GM23338 (cell line): ENCODE measurements at regions not wholly inside any gene's neighbourhood (a gene's known extent, or its start where the extent isn't known, plus 50 kb on each side); places are given as distances from the start of the nearest gene placed in this dataset.

ENCODE experiments used
- ATAC-seq: fragments of 200-7000 bp; cut with Tn5 transposase; 3 replicates; pipeline ENCODE4 v1.9.1; 2020
- DNase-seq: peaks from one replicate; pipeline ENCODE4 v3.0.0-alpha.2; 2015; ENCODE audit warnings: low spot score
- H2AFZ ChIP-seq: fragments of 200-600 bp; sonication (generic); 2 replicates; pipeline ENCODE4 v1.8.0; 2016; ENCODE audit warnings: antibody characterized with exemption, mild to moderate bottlenecking, moderate library complexity
- H3F3A ChIP-seq: fragments of 200-600 bp; sonication (generic); replicated peaks from 2 replicates; pipeline ENCODE4 v1.8.0; 2017; ENCODE audit warnings: antibody characterized with exemption, mixed run types, low read depth
- H3K27ac ChIP-seq: fragments of 200-600 bp; sonication (generic); 2 replicates; pipeline ENCODE4 v1.6.1; 2016; ENCODE audit warnings: low read depth
- H3K27me3 ChIP-seq: fragments of 200-600 bp; sonication (generic); 2 replicates; pipeline ENCODE4 v1.8.0; 2016; ENCODE audit warnings: mild to moderate bottlenecking, mixed run types, moderate library complexity; ENCODE audit not compliant: insufficient read depth
- H3K36me3 ChIP-seq: fragments of 200-600 bp; sonication (generic); 2 replicates; pipeline ENCODE4 v1.8.0; 2016; ENCODE audit warnings: mild to moderate bottlenecking; ENCODE audit not compliant: insufficient read depth
- H3K4me1 ChIP-seq: fragments of 200-600 bp; sonication (generic); 2 replicates; pipeline ENCODE4 v1.8.0; 2016; ENCODE audit warnings: mild to moderate bottlenecking, moderate library complexity; ENCODE audit not compliant: insufficient read depth
- H3K4me2 ChIP-seq: fragments of 200-600 bp; sonication (generic); 2 replicates; pipeline ENCODE4 v1.7.1; 2017; ENCODE audit warnings: mixed run types
- H3K4me3 ChIP-seq: fragments of 200-600 bp; sonication (generic); 2 replicates; pipeline ENCODE4 v1.6.1; 2016; ENCODE audit warnings: mixed run types
- H3K79me2 ChIP-seq: fragments of 200-600 bp; sonication (generic); replicated peaks from 2 replicates; pipeline ENCODE4 v1.8.0; 2017; ENCODE audit warnings: mild to moderate bottlenecking; ENCODE audit not compliant: insufficient read depth
- H3K9me2 ChIP-seq: fragments of 200-600 bp; sonication (generic); 2 replicates; pipeline ENCODE4 v1.8.0; 2017; ENCODE audit not compliant: insufficient read depth
- H4K20me1 ChIP-seq: fragments of 200-600 bp; sonication (generic); replicated peaks from 2 replicates; pipeline ENCODE4 v1.8.0; 2017; ENCODE audit warnings: mild to moderate bottlenecking; ENCODE audit not compliant: insufficient read depth
- H3K27ac Mint-ChIP-seq: 2 replicates; pipeline ENCODE4 v1.8.0; 2020; ENCODE audit warnings: inconsistent platforms, mild to moderate bottlenecking, moderate library complexity, mixed read lengths
- H3K27me3 Mint-ChIP-seq: 3 replicates; pipeline ENCODE4 v1.8.0; 2022; ENCODE audit warnings: low read depth, mild to moderate bottlenecking, moderate library complexity, mixed read lengths, inconsistent platforms; ENCODE audit not compliant: insufficient read depth, poor library complexity
- H3K36me3 Mint-ChIP-seq: 3 replicates; pipeline ENCODE4 v1.8.0; 2021; ENCODE audit warnings: low read depth, mild to moderate bottlenecking, inconsistent platforms, moderate library complexity, mixed read lengths
- H3K4me1 Mint-ChIP-seq: 3 replicates; pipeline ENCODE4 v1.8.0; 2020; ENCODE audit warnings: mild to moderate bottlenecking, inconsistent platforms, mixed read lengths
- H3K4me3 Mint-ChIP-seq: 3 replicates; pipeline ENCODE4 v1.8.0; 2021; ENCODE audit warnings: moderate library complexity, mild to moderate bottlenecking, inconsistent platforms, mixed read lengths
- H3K9me3 Mint-ChIP-seq: 3 replicates; pipeline ENCODE4 v1.8.0; 2020; ENCODE audit warnings: moderate library complexity, mild to moderate bottlenecking, inconsistent platforms, mixed read lengths
- CREB1 ChIP-seq: fragments of 250-450 bp; sonication (Bioruptor Pico); IDR thresholded peaks from 2 replicates; pipeline ENCODE4 v1.5.0; 2020; ENCODE audit warnings: low read depth, mild to moderate bottlenecking, moderate library complexity
- ETS1 ChIP-seq: IDR thresholded peaks from 2 replicates; pipeline ENCODE4 v1.6.1; 2016; ENCODE audit warnings: antibody characterized with exemption
- EZH2 ChIP-seq: fragments of 200-600 bp; sonication (generic); IDR thresholded peaks from one replicate; pipeline ENCODE4 v1.8.0; 2017; ENCODE audit warnings: antibody characterized with exemption, mild to moderate bottlenecking, low read depth; ENCODE audit not compliant: unreplicated experiment
- EZH2phosphoT487 ChIP-seq: fragments of 200-600 bp; sonication (generic); IDR thresholded peaks from one replicate; pipeline ENCODE4 v1.8.1; 2018; ENCODE audit warnings: antibody characterized with exemption; ENCODE audit not compliant: unreplicated experiment
- JUNB ChIP-seq: IDR thresholded peaks from one replicate; pipeline ENCODE4 v1.6.1; 2016; ENCODE audit warnings: antibody characterized with exemption; ENCODE audit not compliant: unreplicated experiment
- POLR2AphosphoS5 ChIP-seq: IDR thresholded peaks from 2 replicates; pipeline ENCODE4 v1.6.1; 2016; ENCODE audit warnings: antibody characterized with exemption, low read depth
- ZNF114 ChIP-seq: fragments of 250-450 bp; sonication (Bioruptor Pico); IDR thresholded peaks from 2 replicates; pipeline ENCODE4 v1.5.0; 2020; ENCODE audit warnings: mild to moderate bottlenecking, moderate library complexity
- ZNF462 ChIP-seq: fragments of 250-450 bp; sonication (Bioruptor Pico); IDR thresholded peaks from 2 replicates; pipeline ENCODE4 v1.5.0; 2020; ENCODE audit warnings: mild to moderate bottlenecking, moderate library complexity

GRCh38 chr6:94130478-94130877 lies 711.1 kb upstream of the EPHA7 start (continued):
- TF ChIP-seq ZNF462 (CRISPR knock-in tag) (no peak), ETS1 (no peak)

- Histone ChIP-seq H3K4me1 (peaks cover 13% of the 10 kb centered on the region; the same call in 1 of the 2 replicates), H3F3A (no peaks in the 10 kb centered on the region), H3K27me3 (no peaks in the 10 kb centered on the region), H3K27ac (no peak overlapping the region), H2AFZ (no peak overlapping the region), H3K79me2 (no peaks in the 10 kb centered on the region), H3K4me3 (no peak overlapping the region), H4K20me1 (no peaks in the 10 kb centered on the region), H3K4me2 (no peak overlapping the region), H3K9me2 (no peaks in the 10 kb centered on the region), H3K36me3 (no peaks in the 10 kb centered on the region)
- Mint-ChIP-seq H3K27me3 (no peaks in the 10 kb centered on the region), H3K4me1 (peaks cover 24% of the 10 kb centered on the region), H3K27ac (no peak overlapping the region), H3K4me3 (no peak overlapping the region), H3K9me3 (no peaks in the 10 kb centered on the region), H3K36me3 (no peaks in the 10 kb centered on the region)
- ATAC-seq, result no peak
- no peak for DNase-seq
- TF ChIP-seq POLR2AphosphoS5 (no peak), EZH2phosphoT487 (no peak), CREB1 (CRISPR knock-in tag) (no peak), ZNF114 (CRISPR knock-in tag) (no peak), ZNF462 (CRISPR knock-in tag) (no peak), JUNB (no peak), EZH2 (no peak)
Observed at GRCh38 chr6:94129926-94130325, 710.6 kb upstream of the EPHA7 start.
